ELR (cell line): ENCODE measurements at regions not wholly inside any gene's neighbourhood (a gene's known extent, or its start where the extent isn't known, plus 50 kb on each side); places are given as distances from the start of the nearest gene placed in this dataset.
A peak's percentile ranks its signal among the peaks of the same experiment; 100 is the strongest.
"Not testable (repeated sequence)": the region's sequence is repeated elsewhere in the genome, so short reads cannot be mapped to it uniquely, and the experiment has no call there.

ENCODE experiments used
- DNase-seq: peaks from one replicate; pipeline ENCODE4 v3.0.0-alpha.2; 2015; ENCODE audit warnings: low read depth

- DNase-seq, result no peak
Measured at GRCh38 chr12:127144770-127145169, 1122.2 kb upstream of the TMEM132C start.

- no peak for DNase-seq
Measured at GRCh38 chr12:127145241-127145928, 1121.6 kb upstream of the TMEM132C start.

- peak; percentile 78 for DNase-seq
Measured at GRCh38 chr12:127145929-127146789, 1120.8 kb upstream of the TMEM132C start.

GRCh38 chr12:127146991-127147718 is 1119.8 kb upstream of the TMEM132C start:
- DNase-seq, result no peak

- DNase-seq, result no peak
Measured at GRCh38 chr12:127147724-127148123, 1119.2 kb upstream of the TMEM132C start.

- no peak for DNase-seq
Measured at GRCh38 chr12:127148318-127148717, 1118.7 kb upstream of the TMEM132C start.

- peak; percentile 37 for DNase-seq
Measured at GRCh38 chr12:127149226-127149964, 1117.6 kb upstream of the TMEM132C start.

- no peak for DNase-seq
Measured at GRCh38 chr12:127150028-127150427, 1116.9 kb upstream of the TMEM132C start.

- peak; percentile 30 for DNase-seq
Measured at GRCh38 chr12:127150479-127150878, 1116.5 kb upstream of the TMEM132C start.

- no peak for DNase-seq
Measured at GRCh38 chr12:127150956-127151355, 1116.0 kb upstream of the TMEM132C start.

GRCh38 chr12:127153996-127154395 is 1113.0 kb upstream of the TMEM132C start:
- DNase-seq, result no peak

- not testable (repeated sequence) for DNase-seq
Measured at GRCh38 chr12:127154830-127155229, 1112.1 kb upstream of the TMEM132C start.

- DNase-seq, result not testable (repeated sequence)
Measured at GRCh38 chr12:127155935-127156619, 1110.9 kb upstream of the TMEM132C start.

GRCh38 chr12:127157501-127158366 is 1109.2 kb upstream of the TMEM132C start:
- not testable (repeated sequence) for DNase-seq

GRCh38 chr12:127158385-127159061 is 1108.4 kb upstream of the TMEM132C start:
- no peak for DNase-seq

GRCh38 chr12:127161466-127161865 is 1105.5 kb upstream of the TMEM132C start:
- no peak for DNase-seq

- peak; percentile 6 for DNase-seq
Measured at GRCh38 chr12:127162307-127162706, 1104.7 kb upstream of the TMEM132C start.

GRCh38 chr12:127162902-127163301 is 1104.1 kb upstream of the TMEM132C start:
- peak; percentile 84 for DNase-seq

GRCh38 chr12:127165567-127166392 is 1101.2 kb upstream of the TMEM132C start:
- peak; percentile 88 for DNase-seq
